NT2/D1 (cell line): ENCODE measurements at regions not wholly inside any gene's neighbourhood (a gene's known extent, or its start where the extent isn't known, plus 50 kb on each side); places are given as distances from the start of the nearest gene placed in this dataset.

Experiments
- SUZ12 ChIP-seq: IDR thresholded peaks from 2 replicates; pipeline ENCODE4 v1.6.1; 2011; ENCODE audit not compliant: insufficient read length, insufficient read depth; ENCODE audit errors: extremely low read depth
- ZNF274 ChIP-seq: IDR thresholded peaks from 2 replicates; pipeline ENCODE4 v1.6.1; 2011; ENCODE audit warnings: mild to moderate bottlenecking, low read depth, low read length

- TF ChIP-seq SUZ12 (no peak), ZNF274 (no peak)
Measured at GRCh38 chr5:60372786-60373185, 327.2 kb downstream of the DEPDC1B start.
